Kidney tubule cell (primary cell): ENCODE measurements at regions not wholly inside any gene's neighbourhood (a gene's known extent, or its start where the extent isn't known, plus 50 kb on each side); places are given as distances from the start of the nearest gene placed in this dataset.

Experiments used
- DNase-seq: peaks from one replicate; pipeline ENCODE4 v3.0.0-alpha.2; 2018; ENCODE audit warnings: low spot score

DNA sequence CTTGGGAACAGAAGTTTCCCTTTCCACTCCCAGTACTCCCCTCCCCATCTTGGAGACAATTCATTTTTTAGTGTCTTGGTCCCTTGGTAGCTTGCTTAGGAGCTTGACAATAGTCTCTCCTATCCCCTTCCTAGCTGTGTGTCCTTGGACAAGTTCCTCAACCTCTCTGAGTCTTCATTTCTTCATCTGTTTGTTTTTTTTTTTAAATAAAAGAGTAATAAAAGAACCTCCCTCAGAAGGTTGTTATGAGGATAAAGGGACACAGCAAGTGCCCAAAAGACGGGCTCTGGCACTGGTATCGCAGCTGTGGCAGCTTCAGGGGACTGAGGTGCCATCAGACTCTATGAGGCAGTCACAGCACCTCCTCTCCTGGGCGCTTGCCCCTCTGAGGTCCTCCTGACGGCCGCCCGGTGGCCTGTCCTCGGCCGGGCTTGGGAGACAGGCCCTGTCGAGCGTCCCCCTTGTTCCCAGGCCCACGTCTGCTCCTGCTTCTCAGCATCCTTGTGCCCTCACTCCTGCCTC is 689.2 kb downstream of the MATN1 start:
- DNase-seq, result no peak

- DNase-seq, result peak; percentile 70
Measured at GRCh38 chr1:30033256-30034104, 689.9 kb downstream of the MATN1 start.

GRCh38 chr1:30032302-30032701 is 691.1 kb downstream of the MATN1 start:
- DNase-seq, result no peak

DNA sequence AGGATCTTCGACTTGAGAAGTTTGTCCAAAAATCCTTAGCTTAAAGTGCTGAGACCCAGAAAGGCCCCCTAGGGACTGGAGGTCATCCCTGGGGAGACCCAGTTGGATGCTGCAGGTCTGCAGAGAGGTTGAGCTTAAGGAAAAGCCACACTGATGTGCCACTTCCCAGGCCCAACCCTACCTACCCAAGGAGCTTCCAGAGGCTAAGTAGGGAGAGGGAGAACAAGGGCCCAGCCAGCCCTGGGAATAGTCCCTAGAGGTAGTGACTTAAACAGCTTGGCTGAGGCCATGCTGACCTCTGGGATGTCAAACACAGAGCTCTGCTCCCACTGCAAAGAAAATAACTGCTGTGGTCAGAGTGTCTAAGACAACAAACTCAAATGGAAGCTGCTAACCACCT is 693.7 kb downstream of the MATN1 start:
- no peak for DNase-seq

GRCh38 chr1:30028939-30029338 is 694.4 kb downstream of the MATN1 start:
- DNase-seq, result no peak

DNA sequence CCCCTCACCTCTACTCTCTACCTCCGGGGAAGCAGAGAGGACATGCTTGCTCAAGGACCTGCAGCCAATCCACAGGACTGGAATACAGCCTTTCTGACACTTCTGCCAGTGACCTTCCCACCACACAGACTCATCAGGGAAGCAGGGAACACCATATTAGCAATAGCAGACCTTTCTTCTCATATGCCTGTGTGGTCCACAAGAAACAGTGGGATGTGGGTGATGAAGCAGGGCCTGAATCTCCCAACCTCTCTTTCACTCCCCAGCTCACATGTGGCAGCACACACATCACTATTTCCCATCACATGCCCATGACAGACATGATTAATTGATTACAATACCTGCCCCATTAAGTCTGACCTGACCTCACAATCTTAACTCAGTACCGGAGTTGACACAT is 695.1 kb downstream of the MATN1 start:
- DNase-seq, result no peak

DNA sequence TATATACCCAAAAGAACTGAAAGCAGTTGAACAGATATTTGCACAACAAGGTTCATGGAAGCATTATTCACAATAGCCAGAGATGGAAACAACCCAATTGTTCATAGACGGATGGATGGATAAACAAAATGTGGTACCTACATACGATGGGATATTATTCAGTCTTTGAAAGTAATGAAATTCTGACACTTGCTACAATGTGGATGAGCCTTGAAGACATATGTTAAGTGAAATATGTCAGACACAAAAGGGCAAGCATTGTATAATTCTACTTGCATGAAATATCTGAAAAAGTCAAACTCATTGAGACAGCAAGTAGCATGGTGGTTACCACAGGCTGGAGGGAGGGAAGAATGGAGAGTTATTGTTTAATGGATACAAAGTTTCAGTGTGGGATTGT is 696.1 kb downstream of the MATN1 start:
- no peak for DNase-seq

DNA sequence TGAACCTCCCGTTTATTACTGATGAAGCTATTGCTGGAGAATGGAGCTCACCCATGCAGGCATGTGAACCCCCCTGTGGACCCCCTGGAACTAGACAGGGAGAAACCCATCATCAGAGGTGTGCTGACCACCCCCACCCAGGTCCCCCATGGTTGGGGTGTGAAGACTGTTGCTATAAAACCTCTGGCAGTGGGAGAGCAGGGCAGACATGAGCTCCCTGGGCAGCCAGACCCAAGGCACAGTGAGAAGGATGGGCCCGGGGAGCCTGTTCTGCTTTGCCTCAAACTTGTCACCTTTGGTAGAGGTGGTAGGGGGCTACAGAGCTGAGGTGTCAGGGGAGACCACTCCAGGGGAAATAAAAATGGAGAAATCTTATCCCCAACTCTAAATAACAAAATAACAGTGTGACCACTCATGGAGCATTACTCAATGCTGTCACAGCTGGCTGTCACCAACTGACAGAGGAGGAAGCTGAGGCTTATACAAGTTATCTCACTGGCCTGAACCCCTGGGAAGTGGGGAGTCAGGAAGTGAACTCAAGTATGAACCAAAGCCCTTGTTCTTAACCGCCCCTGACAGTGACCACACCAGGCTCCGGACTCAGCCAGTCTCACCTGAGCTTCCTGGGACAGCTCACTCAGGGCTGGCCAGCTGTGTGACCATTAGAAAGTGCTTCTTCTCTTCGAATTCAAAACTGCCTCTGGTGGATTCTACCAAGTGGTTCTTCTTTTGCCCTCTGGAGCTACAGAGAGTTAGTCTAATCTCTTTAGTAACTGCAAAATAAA is 698.8 kb downstream of the MATN1 start:
- DNase-seq, result no peak

- no peak for DNase-seq
Measured at GRCh38 chr1:30023339-30024022, 699.9 kb downstream of the MATN1 start.

- no peak for DNase-seq
Measured at GRCh38 chr1:30014031-30014430, 709.4 kb downstream of the MATN1 start.

- DNase-seq, result no peak
Measured at GRCh38 chr1:30012455-30013440, 710.6 kb downstream of the MATN1 start.

DNA sequence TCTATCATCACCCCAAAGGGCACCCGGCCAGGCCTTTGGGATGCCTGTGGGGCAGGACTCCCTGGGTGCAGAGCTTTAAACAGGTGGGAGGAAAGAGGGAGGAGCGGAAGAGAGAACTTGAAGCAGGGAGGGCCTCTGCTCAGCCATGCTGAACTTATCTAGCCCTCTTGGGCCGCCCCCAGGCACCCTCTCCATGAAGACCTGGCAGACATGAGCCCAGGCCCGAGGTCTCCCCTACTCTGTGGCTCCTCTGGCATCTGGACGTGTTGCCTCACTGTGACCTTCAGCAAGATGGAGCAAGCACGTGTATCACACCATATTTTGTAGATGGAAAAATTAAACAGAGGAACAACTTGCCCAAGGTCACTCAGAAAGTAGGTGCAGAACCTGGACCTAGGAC is 711.4 kb downstream of the MATN1 start:
- DNase-seq, result no peak

DNA sequence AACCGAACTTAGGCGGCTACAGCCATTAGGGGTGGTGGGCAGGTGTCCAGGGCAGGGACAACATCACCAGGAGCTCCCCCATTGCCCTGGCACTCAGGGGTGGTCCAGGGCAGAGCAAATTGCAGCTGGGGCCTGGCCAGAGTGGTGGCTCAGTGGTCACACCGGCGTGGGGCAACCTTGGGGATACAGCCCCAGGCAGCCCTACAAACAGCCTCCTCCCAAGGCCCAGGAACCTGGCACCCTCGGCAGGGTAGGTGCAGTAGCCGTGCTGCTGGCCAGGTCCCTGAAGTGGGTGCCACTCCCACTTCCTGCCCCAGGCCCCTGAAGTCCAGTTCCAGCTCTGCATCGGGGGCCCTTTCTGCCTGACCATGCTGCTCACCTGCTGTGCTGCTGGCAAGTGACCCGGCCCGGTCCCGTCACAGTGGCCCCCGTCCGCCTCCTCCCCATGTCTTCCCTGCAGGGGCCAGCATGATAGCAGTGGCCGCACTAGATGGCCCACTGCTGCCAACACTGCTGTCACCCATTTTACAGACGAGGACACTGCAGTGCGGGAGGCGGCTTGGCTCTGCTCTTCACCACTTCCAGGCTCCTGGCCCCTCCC is 712.8 kb downstream of the MATN1 start:
- no peak for DNase-seq

- no peak for DNase-seq
Measured at GRCh38 chr1:30009720-30010119, 713.7 kb downstream of the MATN1 start.

- peak; percentile 77 for DNase-seq
Measured at GRCh38 chr1:30008998-30009657, 714.3 kb downstream of the MATN1 start.

DNA sequence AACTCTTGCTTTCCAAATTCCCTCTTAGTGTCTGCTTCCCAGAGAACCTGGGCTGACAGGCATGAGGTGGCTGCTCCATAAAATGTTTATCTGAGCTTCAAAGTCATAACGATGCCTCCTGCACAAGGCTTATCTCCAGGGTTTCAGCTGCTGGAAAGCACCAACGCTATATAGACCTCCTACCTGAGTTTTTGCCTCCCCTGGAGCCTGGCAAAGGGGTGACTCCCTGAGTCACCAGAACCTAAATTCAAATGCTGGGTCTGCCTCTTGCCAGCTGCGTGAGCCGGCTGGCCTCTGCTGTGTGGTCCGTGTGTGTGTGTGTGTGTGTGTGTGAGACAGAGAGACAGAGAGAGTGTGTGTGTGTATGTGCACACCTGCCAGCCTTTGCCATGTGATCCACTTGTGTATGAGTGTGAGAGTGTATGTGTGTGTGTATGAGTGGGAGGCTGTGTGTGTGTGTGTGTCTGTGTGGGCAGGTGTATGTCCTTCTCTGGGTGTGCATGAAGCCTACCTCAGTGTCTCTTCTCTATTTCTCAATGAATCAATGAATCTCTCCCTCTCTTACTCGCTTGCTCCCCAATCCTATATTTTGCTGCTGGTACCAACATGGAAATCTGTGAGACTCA is 714.9 kb downstream of the MATN1 start:
- DNase-seq, result no peak

DNA sequence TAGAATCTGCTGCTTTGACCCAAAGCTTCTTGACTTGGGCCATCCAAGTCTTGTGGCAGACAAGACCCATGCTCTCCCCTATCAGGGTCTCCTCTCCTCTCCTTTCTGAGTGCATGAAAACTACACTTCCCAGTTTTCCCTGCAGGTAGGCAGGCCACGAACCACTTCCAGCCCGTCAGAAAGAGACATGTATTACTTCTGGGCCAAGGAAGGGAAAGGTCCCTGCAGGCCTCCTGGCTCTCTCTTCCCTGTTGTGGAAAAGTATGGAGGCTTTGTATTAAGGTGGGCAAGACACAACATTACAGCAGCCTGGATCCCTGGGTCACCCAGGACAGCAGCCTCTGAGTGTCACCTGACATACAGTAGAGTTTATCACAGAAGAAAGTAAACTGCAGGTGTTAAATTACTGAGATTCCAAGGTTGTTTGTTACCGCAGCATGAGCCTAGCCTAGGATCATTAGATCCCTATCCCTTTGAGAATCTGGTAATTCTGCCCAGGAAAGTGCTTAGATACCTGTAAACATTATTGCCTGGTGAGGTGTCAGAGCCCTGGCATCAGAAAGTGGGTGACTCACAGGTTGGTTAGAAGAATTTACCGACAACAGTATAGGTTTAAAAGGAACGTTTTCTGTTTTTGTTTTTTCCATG is 717.3 kb downstream of the MATN1 start:
- peak; percentile 90 for DNase-seq

- no peak for DNase-seq
Measured at GRCh38 chr1:30001732-30002039, 721.7 kb downstream of the MATN1 start.

DNA sequence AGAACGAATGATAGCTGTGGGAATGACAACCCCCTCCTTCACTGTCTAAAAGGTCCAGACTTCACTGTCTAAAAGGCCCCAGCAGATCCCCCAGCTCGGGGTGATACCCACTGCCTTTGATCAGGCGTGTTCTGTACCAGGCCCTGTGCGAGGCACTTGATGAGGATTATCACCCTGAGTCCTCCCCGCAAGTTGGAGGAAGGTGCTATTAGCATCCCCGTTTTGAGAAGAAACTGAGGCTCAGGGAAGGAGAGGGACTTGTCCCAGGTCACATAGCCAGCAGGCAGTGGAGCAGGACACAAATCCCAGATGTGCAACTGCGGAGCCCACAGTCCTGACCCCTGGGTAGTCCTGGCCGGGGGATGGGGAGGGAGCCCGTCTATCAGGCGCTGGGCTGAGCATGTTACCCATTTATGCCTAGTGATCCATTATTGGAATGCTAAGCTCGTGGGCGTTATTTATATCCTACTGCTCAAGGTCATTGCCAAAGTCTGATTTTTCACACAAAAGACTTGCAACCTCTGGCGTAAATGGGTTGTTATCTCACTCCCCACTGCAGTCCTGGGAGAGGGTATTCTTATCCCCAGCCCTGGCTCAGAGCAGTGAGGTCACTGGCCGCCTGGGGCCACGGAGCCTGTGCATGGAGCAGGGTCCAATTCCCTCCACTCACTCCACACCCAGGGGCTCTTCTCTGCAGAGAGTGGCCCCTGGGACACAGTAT is 722.2 kb downstream of the MATN1 start:
- DNase-seq, result no peak
